Calu3 (cell line): ENCODE measurements at regions not wholly inside any gene's neighbourhood (a gene's known extent, or its start where the extent isn't known, plus 50 kb on each side); places are given as distances from the start of the nearest gene placed in this dataset.

ENCODE experiments used
- BruUV-seq: library from RNA; stranded (reverse); fragments of 400-500 nt; replicated peaks from 2 replicates; lab custom pipeline; 2021; lab: Mats Ljungman, UMichigan
- CTCF ChIA-PET: fragments of 300-600 bp; sonication (Branson Sonifier 250); formaldehyde crosslinking; loops from one replicate; lab custom pipeline; 2022; ENCODE audit warnings: antibody characterized with exemption; lab: Charles Lee
- DNase-seq: peaks from one replicate; pipeline ENCODE4 v3.0.0; 2022
- H3K27ac Mint-ChIP-seq: one replicate; pipeline ENCODE4 v1.8.0; 2022; ENCODE audit warnings: mixed read lengths; ENCODE audit not compliant: unreplicated experiment
- H3K27me3 Mint-ChIP-seq: one replicate; pipeline ENCODE4 v1.8.0; 2022; ENCODE audit warnings: mixed read lengths; ENCODE audit not compliant: unreplicated experiment
- H3K36me3 Mint-ChIP-seq: one replicate; pipeline ENCODE4 v1.8.0; 2022; ENCODE audit warnings: mild to moderate bottlenecking, moderate library complexity, mixed read lengths; ENCODE audit not compliant: insufficient read depth, unreplicated experiment
- H3K4me1 Mint-ChIP-seq: one replicate; pipeline ENCODE4 v1.8.0; 2022; ENCODE audit warnings: mild to moderate bottlenecking, low read depth, mixed read lengths; ENCODE audit not compliant: unreplicated experiment
- H3K4me3 Mint-ChIP-seq: one replicate; pipeline ENCODE4 v1.8.0; 2022; ENCODE audit warnings: mild to moderate bottlenecking, low read depth, moderate library complexity, mixed read lengths; ENCODE audit not compliant: unreplicated experiment
- H3K9me3 Mint-ChIP-seq: one replicate; pipeline ENCODE4 v1.8.0; 2022; ENCODE audit warnings: low read depth, mixed read lengths; ENCODE audit not compliant: unreplicated experiment
- CTCF ChIP-seq: fragments of 200-600 bp; IDR thresholded peaks from one replicate; pipeline ENCODE4 v1.8.0; 2022; ENCODE audit warnings: antibody characterized with exemption; ENCODE audit not compliant: unreplicated experiment
- intact Hi-C: fragments of 100-400 bp; cut with micrococcal nuclease; formaldehyde crosslinking; loops from one replicate; pipeline ENCODE4 v1.10.0; 2022; ENCODE audit not compliant: unreplicated experiment

- no peaks in the 10 kb centered on the region for H3K36me3 Mint-ChIP-seq
- no peak for DNase-seq
- H3K4me1 Mint-ChIP-seq = no peaks in the 10 kb centered on the region
- no peaks in the 10 kb centered on the region for H3K27me3 Mint-ChIP-seq
- no peak for TF ChIP-seq CTCF
- H3K9me3 Mint-ChIP-seq = peaks cover 3% of the 10 kb centered on the region
- BruUV-seq = no TSS peak
- no peak overlapping the region for H3K27ac Mint-ChIP-seq
- intact Hi-C loops = no loop called here
- CTCF ChIA-PET = interaction anchor here (0.6 kb wide), 1 partner anchor 42 kb away, joined by 6 read pairs; no protein-coding TSS in a partner anchor
- H3K4me3 Mint-ChIP-seq = no peak overlapping the region
Observed at GRCh38 chr6:118397671-118398465, 150.2 kb upstream of the PLN start.

- intact Hi-C loops = loop anchor here (5.0 kb wide), 1 partner anchor 703 kb away; no protein-coding TSS in a partner anchor
- no TSS peak for BruUV-seq
- H3K27ac Mint-ChIP-seq = no peak overlapping the region
- no peak overlapping the region for H3K4me3 Mint-ChIP-seq
- peaks cover 3% of the 10 kb centered on the region for H3K9me3 Mint-ChIP-seq
- CTCF ChIA-PET = no interaction called here
- DNase-seq = no peak
- no peaks in the 10 kb centered on the region for H3K27me3 Mint-ChIP-seq
- H3K4me1 Mint-ChIP-seq = no peaks in the 10 kb centered on the region
- TF ChIP-seq CTCF = no peak
- H3K36me3 Mint-ChIP-seq = no peaks in the 10 kb centered on the region
Observed at GRCh38 chr6:118400098-118400497, 148.0 kb upstream of the PLN start.

GRCh38 chr6:118400582-118400981, 147.5 kb upstream of the PLN start:
- Mint-ChIP-seq H3K9me3 (peaks cover 3% of the 10 kb centered on the region), H3K36me3 (no peaks in the 10 kb centered on the region), H3K4me1 (no peaks in the 10 kb centered on the region), H3K27me3 (no peaks in the 10 kb centered on the region), H3K4me3 (no peak overlapping the region), H3K27ac (no peak overlapping the region)
- DNase-seq = no peak
- intact Hi-C loops = loop anchor here (5.0 kb wide), 1 partner anchor 703 kb away; no protein-coding TSS in a partner anchor
- CTCF ChIA-PET = no interaction called here
- no TSS peak for BruUV-seq
- no peak for TF ChIP-seq CTCF

- Mint-ChIP-seq H3K4me3 (no peak overlapping the region), H3K36me3 (no peaks in the 10 kb centered on the region), H3K9me3 (peaks cover 3% of the 10 kb centered on the region), H3K27ac (no peak overlapping the region), H3K27me3 (no peaks in the 10 kb centered on the region), H3K4me1 (no peaks in the 10 kb centered on the region)
- no peak for TF ChIP-seq CTCF
- CTCF ChIA-PET = no interaction called here
- no peak for DNase-seq
- intact Hi-C loops = loop anchor here (5.0 kb wide), 1 partner anchor 704 kb away; no protein-coding TSS in a partner anchor
- no TSS peak for BruUV-seq
Observed at GRCh38 chr6:118401325-118401975, 146.6 kb upstream of the PLN start.
